ENCODE measurements at regions not wholly inside any gene's neighbourhood (a gene's known extent, or its start where the extent isn't known, plus 50 kb on each side); places are given as distances from the start of the nearest gene placed in this dataset.
"Not testable (repeated sequence)": the region's sequence is repeated elsewhere in the genome, so short reads cannot be mapped to it uniquely, and the experiment has no call there.

- no peak for DNase-seq (ENCODE audit: low spot score)
- intact Hi-C loops (cut with DNase I): no loop called here
Observed at GRCh38 chr4:181849472-181849871, 393.7 kb upstream of the TENM3 start.

DNA sequence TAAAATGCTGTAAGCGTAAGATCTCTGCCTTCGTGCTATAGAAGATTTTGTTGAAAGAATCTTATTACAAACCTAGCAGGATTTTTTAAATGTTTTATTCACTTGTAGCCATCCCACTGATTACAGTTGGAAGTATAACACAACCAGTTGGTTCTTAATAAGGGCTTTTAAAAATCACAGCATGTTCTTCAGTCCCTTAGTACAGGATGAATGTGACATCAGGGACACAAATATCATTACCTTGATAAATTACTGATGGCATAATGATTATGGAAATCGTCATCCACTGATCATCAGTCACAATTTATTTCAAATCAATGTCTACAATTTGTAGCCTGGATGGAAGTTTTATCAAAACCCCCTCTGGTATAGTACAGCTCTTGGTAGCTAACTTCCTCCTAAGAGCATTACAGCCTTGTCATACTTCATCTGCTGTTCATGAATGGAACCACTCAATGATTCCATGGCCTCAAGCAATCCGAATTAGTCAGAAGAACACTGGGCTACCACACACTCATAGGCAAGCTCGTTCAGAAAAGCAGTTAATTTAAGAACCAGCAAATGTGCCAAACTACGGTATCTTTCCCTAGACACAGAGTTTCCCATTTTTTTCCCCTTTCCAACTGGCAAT, 389.2 kb upstream of the TENM3 start:
- intact Hi-C loops (cut with DNase I): no loop called here
- DNase-seq (ENCODE audit: low spot score): no peak

DNA sequence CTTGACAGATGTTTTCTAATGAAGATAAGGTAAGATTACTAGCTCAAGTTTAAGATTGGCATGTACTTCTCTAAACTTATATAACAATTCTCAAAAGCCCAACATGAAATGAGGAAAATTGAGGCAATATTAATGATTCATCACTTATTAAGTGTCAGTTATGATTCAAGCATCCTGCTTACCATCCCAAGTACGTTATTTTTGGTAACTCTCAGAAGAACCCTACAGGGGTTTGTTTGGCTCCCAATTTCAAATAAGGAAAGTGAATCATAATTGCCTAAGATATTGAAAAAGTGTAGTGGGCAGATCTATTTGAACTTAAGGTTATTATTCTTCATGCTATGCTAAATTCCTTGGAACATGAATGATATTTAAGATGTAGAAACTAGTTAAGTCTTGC, 387.9 kb upstream of the TENM3 start:
- no peak for DNase-seq (ENCODE audit: low spot score)

GRCh38 chr4:181857471-181857870, 385.7 kb upstream of the TENM3 start:
- intact Hi-C loops (cut with DNase I); DNase-seq (ENCODE audit: low spot score): not testable (repeated sequence)

More for the DNA sequence above, 387.9 kb upstream of the TENM3 start:
- intact Hi-C loops (cut with DNase I): no loop called here

DNA sequence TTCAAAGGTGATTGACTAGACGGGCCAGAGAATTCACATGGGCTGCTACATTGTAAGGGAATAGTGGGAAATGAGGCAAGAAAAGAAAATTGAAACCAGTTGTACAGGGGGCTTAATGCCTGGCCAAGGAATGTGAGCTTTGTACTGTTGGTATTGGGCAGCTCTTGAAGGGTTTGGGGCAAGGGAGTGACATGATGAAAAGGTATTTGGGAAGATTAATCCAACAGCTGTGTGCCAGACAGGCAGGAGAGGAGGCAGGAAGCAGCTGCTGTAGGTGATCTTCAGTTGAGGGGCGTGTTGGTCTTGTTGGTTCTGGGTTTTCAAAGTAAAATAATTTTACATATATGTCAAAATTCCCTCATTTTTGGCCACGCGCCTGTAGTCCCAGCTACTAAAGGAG, 384.5 kb upstream of the TENM3 start:
- intact Hi-C loops (cut with DNase I): no loop called here
- DNase-seq (ENCODE audit: low spot score): no peak

DNA sequence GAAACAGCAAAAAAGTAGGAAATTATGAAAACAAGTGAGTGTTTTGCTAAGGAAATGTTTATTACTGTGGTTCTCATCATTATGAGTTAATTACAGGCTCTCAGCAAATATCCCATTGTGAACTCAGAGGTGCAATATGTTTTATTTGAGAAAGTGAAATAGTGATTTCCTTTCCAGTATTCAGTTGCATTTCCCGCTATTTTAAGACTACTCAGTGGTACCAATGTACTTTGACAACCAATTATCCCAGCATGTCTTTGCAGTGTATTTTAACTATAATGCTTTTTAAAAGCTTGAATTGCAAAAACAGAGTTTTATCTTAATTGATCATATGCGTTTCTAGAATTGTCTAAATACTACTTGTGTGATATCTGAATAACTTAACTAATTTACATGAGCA, 383.8 kb upstream of the TENM3 start:
- intact Hi-C loops (cut with DNase I): no loop called here
- no peak for DNase-seq (ENCODE audit: low spot score)

DNA sequence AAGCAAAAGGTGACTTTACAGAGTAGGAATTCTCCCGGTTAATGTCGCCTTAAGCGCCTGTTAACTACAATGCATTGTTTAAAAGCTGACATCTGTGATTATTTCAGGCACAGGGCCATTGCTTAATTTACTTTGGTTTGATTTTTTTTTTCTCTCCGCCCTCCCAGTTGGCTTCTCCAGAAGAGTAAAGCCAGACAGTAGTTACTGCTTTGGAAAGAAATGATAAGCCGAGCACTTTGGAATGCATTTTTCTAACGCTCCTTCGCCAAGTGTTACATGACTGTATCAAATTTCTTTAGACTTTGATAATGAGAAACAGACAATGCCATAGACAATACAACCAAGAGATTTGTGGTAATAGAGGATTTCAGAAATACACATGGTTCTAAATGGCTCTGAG, 383.0 kb upstream of the TENM3 start:
- no peak for DNase-seq (ENCODE audit: low spot score)
- intact Hi-C loops (cut with DNase I): no loop called here

- DNase-seq (ENCODE audit: low spot score): no peak
- intact Hi-C loops (cut with DNase I): no loop called here
Observed at GRCh38 chr4:181860668-181861067, 382.5 kb upstream of the TENM3 start.

- intact Hi-C loops (cut with DNase I): no loop called here
- DNase-seq (ENCODE audit: low spot score): no peak
Observed at GRCh38 chr4:181863856-181864255, 379.3 kb upstream of the TENM3 start.

- DNase-seq (ENCODE audit: low spot score): no peak
- intact Hi-C loops (cut with DNase I): no loop called here
Observed at GRCh38 chr4:181870326-181870725, 372.9 kb upstream of the TENM3 start.

GRCh38 chr4:181874602-181875001, 368.6 kb upstream of the TENM3 start:
- intact Hi-C loops (cut with DNase I): no loop called here
- no peak for DNase-seq (ENCODE audit: low spot score)

- no peak for DNase-seq (ENCODE audit: low spot score)
- intact Hi-C loops (cut with DNase I): no loop called here
Observed at GRCh38 chr4:181877329-181877848, 365.8 kb upstream of the TENM3 start.

DNA sequence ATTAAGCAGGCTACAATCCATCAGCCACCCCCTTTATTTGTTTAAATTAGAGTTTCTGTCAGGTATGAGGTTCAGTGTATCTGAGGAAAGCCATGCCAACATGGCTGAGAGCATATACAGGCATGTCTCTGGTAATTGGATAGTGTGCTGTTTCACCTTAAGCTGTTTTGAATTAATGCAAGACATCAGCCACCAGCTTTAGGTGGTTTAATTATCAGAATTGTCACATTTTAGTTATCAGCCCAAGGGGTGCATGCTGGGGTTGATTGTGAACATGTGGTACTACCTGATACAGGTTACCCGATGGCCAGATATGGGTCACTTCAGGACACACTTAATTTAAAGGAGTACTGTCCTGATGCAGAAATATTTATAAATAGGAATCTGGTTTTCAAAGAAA, 353.2 kb upstream of the TENM3 start:
- intact Hi-C loops (cut with DNase I): no loop called here

DNA sequence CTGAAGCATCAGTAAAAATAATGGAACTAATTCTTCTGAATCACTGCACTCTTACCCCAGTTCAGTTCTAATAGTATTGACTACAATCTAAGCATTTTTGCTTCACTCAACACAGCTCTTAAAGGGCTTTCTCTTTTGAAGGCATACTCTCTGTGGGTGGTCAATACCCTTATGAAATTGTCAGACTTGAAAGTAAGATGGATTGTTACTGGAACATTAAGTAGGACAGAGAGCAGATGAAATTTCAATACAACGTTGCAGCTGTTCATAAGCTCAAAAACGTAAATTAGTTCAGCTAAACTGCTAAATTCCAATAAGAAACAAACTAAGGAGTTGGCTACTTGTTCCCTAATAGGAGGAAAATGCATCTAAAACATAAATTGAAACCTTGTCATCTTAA, 352.3 kb upstream of the TENM3 start:
- no peak for DNase-seq (ENCODE audit: low spot score)
- intact Hi-C loops (cut with DNase I): no loop called here

More for the DNA sequence above, 353.2 kb upstream of the TENM3 start:
- no peak for DNase-seq (ENCODE audit: low spot score)

DNA sequence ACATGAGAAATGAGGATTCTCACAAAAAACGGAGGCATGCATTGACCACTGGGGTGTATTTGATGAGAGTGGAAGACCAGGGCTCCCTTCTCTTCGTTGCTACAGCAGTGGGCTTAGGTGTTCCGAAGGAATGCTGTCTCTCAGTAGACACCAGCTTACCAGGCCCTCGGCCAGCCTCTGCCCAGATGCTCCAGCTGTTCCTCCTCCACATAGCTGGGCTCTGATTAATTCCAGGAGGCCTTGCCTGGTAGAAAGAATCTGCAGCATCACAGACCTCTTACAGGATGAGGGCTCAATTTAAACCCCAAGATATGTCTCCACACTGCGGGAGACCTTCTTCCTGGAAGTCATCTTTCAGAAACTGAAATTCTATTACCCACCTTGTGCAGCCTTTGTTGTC, 346.6 kb upstream of the TENM3 start:
- no peak for DNase-seq (ENCODE audit: low spot score)
- intact Hi-C loops (cut with DNase I): no loop called here

DNA sequence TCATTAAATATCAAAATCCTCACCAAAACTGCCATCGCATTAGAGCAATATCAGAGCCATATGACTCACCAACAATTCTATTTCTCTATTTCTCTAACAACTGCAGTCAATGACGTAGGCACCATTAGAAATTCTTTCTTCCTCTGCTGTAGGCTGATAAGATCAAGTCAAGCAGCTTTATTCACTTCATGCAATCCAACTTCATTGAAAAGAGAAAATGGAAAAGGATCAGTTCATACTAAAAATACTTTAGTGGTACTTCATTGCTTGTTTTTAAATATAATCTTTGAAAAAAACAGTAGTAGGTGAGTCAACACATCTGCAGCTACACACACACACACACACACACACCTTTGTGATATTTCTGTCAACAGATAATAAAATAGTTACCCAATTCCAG, 345.3 kb upstream of the TENM3 start:
- no peak for DNase-seq (ENCODE audit: low spot score)
- intact Hi-C loops (cut with DNase I): no loop called here

- intact Hi-C loops (cut with DNase I); DNase-seq (ENCODE audit: low spot score): not testable (repeated sequence)
Observed at GRCh38 chr4:181902404-181902803, 340.8 kb upstream of the TENM3 start.

DNA sequence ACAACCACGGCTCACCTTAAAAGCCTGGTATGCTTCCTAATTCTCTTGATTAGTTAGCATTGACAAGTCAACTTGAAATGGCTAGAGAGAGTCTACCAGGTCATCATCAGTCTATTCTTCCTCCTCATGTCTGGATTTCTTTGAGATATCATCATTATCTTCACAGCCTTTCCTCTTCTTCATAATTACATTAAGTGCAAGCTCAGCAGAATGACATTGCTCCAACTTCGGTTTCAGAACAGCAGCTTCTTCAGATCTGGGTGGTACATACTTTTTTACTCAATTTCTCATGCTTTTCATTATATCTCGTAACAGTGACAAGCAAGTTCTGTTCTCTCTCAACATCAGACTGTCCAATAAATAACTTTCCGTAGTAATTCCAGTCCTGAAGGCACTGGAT, 337.5 kb upstream of the TENM3 start:
- no peak for DNase-seq (ENCODE audit: low spot score)
- intact Hi-C loops (cut with DNase I): no loop called here

- no peak for DNase-seq (ENCODE audit: low spot score)
- intact Hi-C loops (cut with DNase I): no loop called here
Observed at GRCh38 chr4:181908168-181908567, 335.0 kb upstream of the TENM3 start.

GRCh38 chr4:181909368-181909767, 333.8 kb upstream of the TENM3 start:
- intact Hi-C loops (cut with DNase I): no loop called here
- no peak for DNase-seq (ENCODE audit: low spot score)

DNA sequence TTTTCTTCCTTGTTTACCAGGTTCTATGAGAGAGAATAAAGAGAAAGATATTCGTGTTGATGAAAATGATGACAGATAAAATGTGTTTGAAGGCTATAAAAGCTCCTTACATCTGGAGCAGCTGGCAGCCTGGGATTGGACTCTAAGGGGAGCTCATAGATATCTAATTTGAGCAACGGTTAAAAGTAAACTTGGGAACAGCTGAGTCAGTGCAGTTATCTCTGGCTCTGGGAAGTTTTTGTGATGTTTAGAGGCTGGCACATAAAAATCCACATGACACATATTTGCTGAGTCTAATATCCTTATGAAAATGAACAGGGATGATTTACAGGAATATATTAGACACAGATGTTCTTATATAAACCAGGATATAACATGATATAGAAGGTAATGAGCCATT, 331.8 kb upstream of the TENM3 start:
- no peak for DNase-seq (ENCODE audit: low spot score)
- intact Hi-C loops (cut with DNase I): no loop called here

DNA sequence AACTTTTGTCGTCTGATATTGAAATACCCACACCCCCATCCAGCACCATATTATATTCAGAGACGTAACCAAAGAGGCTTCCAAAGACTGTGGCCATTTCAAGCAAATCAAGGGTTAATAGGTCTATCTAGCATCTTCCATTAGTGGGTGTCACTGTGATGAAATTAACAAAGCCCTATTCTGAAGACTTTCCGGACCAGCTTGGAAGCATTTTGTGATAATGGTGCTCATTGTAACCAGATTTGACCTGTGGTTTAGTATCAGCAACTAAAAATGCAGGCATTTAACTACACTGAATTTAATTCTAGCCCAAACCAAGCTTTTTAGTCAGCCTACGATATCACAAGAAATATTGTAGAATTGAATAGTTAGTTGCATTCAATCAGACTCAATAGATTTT, 309.7 kb upstream of the TENM3 start:
- DNase-seq (ENCODE audit: low spot score): no peak
- intact Hi-C loops (cut with DNase I): no loop called here
